Naive thymus-derived CD4-positive, alpha-beta T cell (primary cell): ENCODE measurements at regions not wholly inside any gene's neighbourhood (a gene's known extent, or its start where the extent isn't known, plus 50 kb on each side); places are given as distances from the start of the nearest gene placed in this dataset.

Experiments
- ATAC-seq: fragments of 150-1000 bp; cut with Tn5 transposase; 2 replicates; pipeline ENCODE4 v1.10.0; 2021; ENCODE audit warnings: mild to moderate bottlenecking, moderate library complexity
- CTCF ChIA-PET: fragments of 350-600 bp; sonication (Branson Sonifier 250); formaldehyde crosslinking; loops from one replicate; lab custom pipeline; 2021; ENCODE audit warnings: antibody characterized with exemption; lab: Charles Lee
- POLR2A ChIA-PET: fragments of 350-600 bp; sonication (Branson Sonifier 250); formaldehyde crosslinking; loops from one replicate; lab custom pipeline; 2021; ENCODE audit warnings: antibody characterized with exemption, inconsistent platforms; lab: Charles Lee
- DNase-seq, 9 donors: peaks; one replicate each; pipeline versions ENCODE4 v3.0.0 to v3.0.0-alpha.2; 2020 to 2022; ENCODE audit warnings: mixed read lengths in 1 of 9
- H3K27ac ChIP-seq: one replicate; pipeline ENCODE4 v1.7.0; 2013; ENCODE audit warnings: mild to moderate bottlenecking, low read depth, low read length, moderate library complexity
- H3K27me3 ChIP-seq, 2 donors: one replicate each; pipeline ENCODE4 v1.7.0; 2013; ENCODE audit warnings: low read length in 2 of 2, mild to moderate bottlenecking in 2 of 2, moderate library complexity in 2 of 2; ENCODE audit not compliant: control insufficient read depth in 2 of 2, insufficient read depth in 2 of 2
- H3K36me3 ChIP-seq, 3 experiments: 1 replicate in 2 of 3; 2 replicates in 1 of 3; pipeline ENCODE4 v1.7.0; 2013; ENCODE audit warnings: low read length in 3 of 3, mild to moderate bottlenecking in 3 of 3, moderate library complexity in 1 of 3; ENCODE audit not compliant: insufficient read depth in 3 of 3, control insufficient read depth in 2 of 3
- H3K4me1 ChIP-seq, 2 donors: one replicate each; pipeline ENCODE4 v1.7.0; 2013; ENCODE audit warnings: low read length in 2 of 2, mild to moderate bottlenecking in 2 of 2, moderate library complexity in 1 of 2; ENCODE audit not compliant: control insufficient read depth in 2 of 2, insufficient read depth in 2 of 2
- H3K4me3 ChIP-seq: 2 replicates; pipeline ENCODE4 v1.7.0; 2013; ENCODE audit warnings: mild to moderate bottlenecking, low read length
- H3K9me3 ChIP-seq, 3 experiments: 1 replicate in 2 of 3; 2 replicates in 1 of 3; pipeline ENCODE4 v1.7.0; 2013; ENCODE audit warnings: low read length in 3 of 3; ENCODE audit not compliant: control insufficient read depth in 2 of 3
- H3K27ac Mint-ChIP-seq, 9 donors: one replicate each; pipeline ENCODE4 v1.8.0; 2020 to 2022; ENCODE audit warnings: mixed read lengths in 9 of 9, mild to moderate bottlenecking in 8 of 9, moderate library complexity in 5 of 9, inconsistent platforms in 2 of 9
- H3K27me3 Mint-ChIP-seq, 5 donors: one replicate each; pipeline ENCODE4 v1.8.0; 2021 to 2022; ENCODE audit warnings: mixed read lengths in 5 of 5, mild to moderate bottlenecking in 1 of 5
- H3K36me3 Mint-ChIP-seq, 5 donors: one replicate each; pipeline ENCODE4 v1.8.0; 2020 to 2022; ENCODE audit warnings: mixed read lengths in 5 of 5, mild to moderate bottlenecking in 3 of 5, inconsistent platforms in 1 of 5
- H3K4me1 Mint-ChIP-seq, 7 donors: one replicate each; pipeline ENCODE4 v1.8.0; 2020 to 2022; ENCODE audit warnings: mixed read lengths in 7 of 7, mild to moderate bottlenecking in 3 of 7, inconsistent platforms in 1 of 7
- H3K4me3 Mint-ChIP-seq, 10 donors: one replicate each; pipeline ENCODE4 v1.8.0; 2020 to 2022; ENCODE audit warnings: mild to moderate bottlenecking in 10 of 10, mixed read lengths in 10 of 10, moderate library complexity in 6 of 10, inconsistent platforms in 2 of 10
- H3K9me3 Mint-ChIP-seq, 11 donors: one replicate each; pipeline ENCODE4 v1.8.0; 2020 to 2022; ENCODE audit warnings: mixed read lengths in 11 of 11, mild to moderate bottlenecking in 4 of 11, inconsistent platforms in 1 of 11, moderate library complexity in 1 of 11
- intact Hi-C, 2 donors: fragments of 100-400 bp; cut with micrococcal nuclease; formaldehyde crosslinking; loops; one replicate each; pipeline ENCODE4 v1.15.1; 2023

GRCh38 chr5:3034881-3035280 lies 283.4 kb upstream of the IRX2 start:
- Histone ChIP-seq H3K36me3 (no peaks in the 10 kb centered on the region), H3K27me3 (no peaks in the 10 kb centered on the region), H3K27ac (no peak overlapping the region), H3K4me1 (no peaks in the 10 kb centered on the region), H3K9me3 (peaks cover 0 to 5% (median 0%) of the 10 kb centered on the region in 3 experiments), H3K4me3 (no peak overlapping the region)
- intact Hi-C loops = no loop called here
- Mint-ChIP-seq H3K4me3 (no peak overlapping the region), H3K4me1 (no peaks in the 10 kb centered on the region), H3K27me3 (no peaks in the 10 kb centered on the region), H3K36me3 (no peaks in the 10 kb centered on the region), H3K9me3 (peaks cover 0 to 18% (median 0%) of the 10 kb centered on the region in 11 donors), H3K27ac (no peak overlapping the region)
- ChIA-PET POLR2A (no interaction called here), CTCF (no interaction called here)
- no peak for ATAC-seq
- no peak for DNase-seq

- ChIA-PET POLR2A (no interaction called here), CTCF (no interaction called here)
- no peaks in the 10 kb centered on the region for H3K36me3 ChIP-seq
- intact Hi-C loops = no loop called here
- no peaks in the 10 kb centered on the region for H3K4me1 ChIP-seq
- H3K27ac ChIP-seq = no peak overlapping the region
- Mint-ChIP-seq H3K4me3 (no peak overlapping the region), H3K36me3 (no peaks in the 10 kb centered on the region), H3K27ac (no peak overlapping the region), H3K27me3 (no peaks in the 10 kb centered on the region), H3K4me1 (no peaks in the 10 kb centered on the region), H3K9me3 (peaks cover 0 to 18% (median 0%) of the 10 kb centered on the region in 11 donors)
- no peaks in the 10 kb centered on the region for H3K27me3 ChIP-seq
- no peak for DNase-seq
- peaks cover 0 to 5% (median 0%) of the 10 kb centered on the region in 3 experiments for H3K9me3 ChIP-seq
- no peak overlapping the region for H3K4me3 ChIP-seq
- ATAC-seq = no peak
Measured at GRCh38 chr5:3034449-3034848, 283.0 kb upstream of the IRX2 start.

GRCh38 chr5:3033033-3033755 lies 281.7 kb upstream of the IRX2 start:
- Mint-ChIP-seq H3K4me1 (peaks cover 0 to 1% (median 0%) of the 10 kb centered on the region in 7 donors), H3K9me3 (peaks cover 0 to 20% (median 2%) of the 10 kb centered on the region in 11 donors), H3K27me3 (no peaks in the 10 kb centered on the region), H3K4me3 (no peak overlapping the region), H3K36me3 (no peaks in the 10 kb centered on the region), H3K27ac (no peak overlapping the region)
- Histone ChIP-seq H3K27ac (no peak overlapping the region), H3K4me3 (no peak overlapping the region), H3K27me3 (no peaks in the 10 kb centered on the region), H3K9me3 (peaks cover 0 to 5% (median 0%) of the 10 kb centered on the region in 3 experiments), H3K36me3 (no peaks in the 10 kb centered on the region), H3K4me1 (no peaks in the 10 kb centered on the region)
- ChIA-PET POLR2A (no interaction called here), CTCF (no interaction called here)
- ATAC-seq (no peak), DNase-seq (no peak)
- intact Hi-C loops = no loop called here

GRCh38 chr5:3032513-3032912 lies 281.0 kb upstream of the IRX2 start:
- H3K36me3 ChIP-seq = no peaks in the 10 kb centered on the region
- H3K9me3 ChIP-seq = peaks cover 0 to 5% (median 0%) of the 10 kb centered on the region in 3 experiments
- no peaks in the 10 kb centered on the region for H3K27me3 ChIP-seq
- Mint-ChIP-seq H3K9me3 (peaks cover 0 to 19% (median 2%) of the 10 kb centered on the region in 11 donors), H3K4me1 (peaks cover 0 to 1% (median 0%) of the 10 kb centered on the region in 7 donors), H3K27me3 (no peaks in the 10 kb centered on the region), H3K27ac (no peak overlapping the region), H3K4me3 (no peak overlapping the region), H3K36me3 (no peaks in the 10 kb centered on the region)
- H3K27ac ChIP-seq = no peak overlapping the region
- ChIA-PET POLR2A (no interaction called here), CTCF (no interaction called here)
- H3K4me3 ChIP-seq = no peak overlapping the region
- no peaks in the 10 kb centered on the region for H3K4me1 ChIP-seq
- intact Hi-C loops = no loop called here
- DNase-seq = no peak
- no peak for ATAC-seq

GRCh38 chr5:3031733-3032378 lies 280.4 kb upstream of the IRX2 start:
- Mint-ChIP-seq H3K4me3 (no peak overlapping the region), H3K9me3 (peaks cover 0 to 19% (median 2%) of the 10 kb centered on the region in 11 donors), H3K27me3 (no peaks in the 10 kb centered on the region), H3K36me3 (no peaks in the 10 kb centered on the region), H3K27ac (no peak overlapping the region), H3K4me1 (peaks cover 0 to 1% (median 0%) of the 10 kb centered on the region in 7 donors)
- Histone ChIP-seq H3K27me3 (no peaks in the 10 kb centered on the region), H3K27ac (no peak overlapping the region), H3K36me3 (no peaks in the 10 kb centered on the region), H3K9me3 (peaks cover 0 to 5% (median 0%) of the 10 kb centered on the region in 3 experiments), H3K4me3 (no peak overlapping the region), H3K4me1 (no peaks in the 10 kb centered on the region)
- ChIA-PET POLR2A (no interaction called here), CTCF (no interaction called here)
- DNase-seq = no peak
- no peak for ATAC-seq
- intact Hi-C loops = no loop called here

GRCh38 chr5:3030511-3031165 lies 279.2 kb upstream of the IRX2 start:
- no peaks in the 10 kb centered on the region for H3K36me3 ChIP-seq
- Mint-ChIP-seq H3K27ac (no peak overlapping the region), H3K4me3 (no peak overlapping the region), H3K4me1 (peaks cover 0 to 1% (median 0%) of the 10 kb centered on the region in 7 donors), H3K27me3 (no peaks in the 10 kb centered on the region), H3K9me3 (peaks cover 0 to 25% (median 2%) of the 10 kb centered on the region in 11 donors), H3K36me3 (no peaks in the 10 kb centered on the region)
- ATAC-seq = no peak
- H3K4me1 ChIP-seq = no peaks in the 10 kb centered on the region
- no peak overlapping the region for H3K4me3 ChIP-seq
- H3K27ac ChIP-seq = no peak overlapping the region
- POLR2A ChIA-PET = no interaction called here
- CTCF ChIA-PET = interaction anchor here (0.6 kb wide), 1 partner anchor 1295 kb away, joined by 3 read pairs; no protein-coding TSS in a partner anchor
- no peaks in the 10 kb centered on the region for H3K27me3 ChIP-seq
- DNase-seq = no peak
- H3K9me3 ChIP-seq = no peaks in the 10 kb centered on the region
- intact Hi-C loops = no loop called here
